ENCODE measurements at regions not wholly inside any gene's neighbourhood (a gene's known extent, or its start where the extent isn't known, plus 50 kb on each side); places are given as distances from the start of the nearest gene placed in this dataset.

GRCh38 chr13:59587971-59588716 is 575.6 kb downstream of the DIAPH3 start:
- BruUV-seq (replicated peaks), result no TSS peak
- Mint-ChIP-seq H3K27ac (ENCODE audit: unreplicated experiment) (no peak overlapping the region), H3K9me3 (ENCODE audit: low read depth, unreplicated experiment) (peaks cover 3% of the 10 kb centered on the region), H3K27me3 (ENCODE audit: unreplicated experiment) (no peaks in the 10 kb centered on the region), H3K36me3 (ENCODE audit: insufficient read depth, unreplicated experiment) (no peaks in the 10 kb centered on the region), H3K4me3 (ENCODE audit: low read depth, unreplicated experiment) (no peak overlapping the region), H3K4me1 (ENCODE audit: low read depth, unreplicated experiment) (no peaks in the 10 kb centered on the region)
- CTCF ChIA-PET, result no interaction called here
- no peak for TF ChIP-seq CTCF (IDR thresholded peaks at IDR 0.05; ENCODE audit: unreplicated experiment)
- intact Hi-C loops (cut with micrococcal nuclease; ENCODE audit: unreplicated experiment), result no loop called here
- no peak for DNase-seq

- intact Hi-C loops (cut with micrococcal nuclease; ENCODE audit: unreplicated experiment), result no loop called here
- no peak overlapping the region for H3K4me3 Mint-ChIP-seq (ENCODE audit: low read depth, unreplicated experiment)
- H3K9me3 Mint-ChIP-seq (ENCODE audit: low read depth, unreplicated experiment), result peaks cover 3% of the 10 kb centered on the region
- TF ChIP-seq CTCF (IDR thresholded peaks at IDR 0.05; ENCODE audit: unreplicated experiment), result no peak
- no peaks in the 10 kb centered on the region for H3K36me3 Mint-ChIP-seq (ENCODE audit: insufficient read depth, unreplicated experiment)
- DNase-seq, result no peak
- no TSS peak for BruUV-seq (replicated peaks)
- CTCF ChIA-PET, result no interaction called here
- no peaks in the 10 kb centered on the region for H3K27me3 Mint-ChIP-seq (ENCODE audit: unreplicated experiment)
- no peaks in the 10 kb centered on the region for H3K4me1 Mint-ChIP-seq (ENCODE audit: low read depth, unreplicated experiment)
- H3K27ac Mint-ChIP-seq (ENCODE audit: unreplicated experiment), result no peak overlapping the region
These were observed 575.0 kb downstream of the DIAPH3 start for GRCh38 chr13:59588717-59589067.

- no peaks in the 10 kb centered on the region for H3K36me3 Mint-ChIP-seq (ENCODE audit: insufficient read depth, unreplicated experiment)
- peaks cover 3% of the 10 kb centered on the region for H3K9me3 Mint-ChIP-seq (ENCODE audit: low read depth, unreplicated experiment)
- DNase-seq, result no peak
- no peak overlapping the region for H3K4me3 Mint-ChIP-seq (ENCODE audit: low read depth, unreplicated experiment)
- H3K4me1 Mint-ChIP-seq (ENCODE audit: low read depth, unreplicated experiment), result no peaks in the 10 kb centered on the region
- TF ChIP-seq CTCF (IDR thresholded peaks at IDR 0.05; ENCODE audit: unreplicated experiment), result no peak
- no peaks in the 10 kb centered on the region for H3K27me3 Mint-ChIP-seq (ENCODE audit: unreplicated experiment)
- BruUV-seq (replicated peaks), result no TSS peak
- CTCF ChIA-PET, result interaction anchor here (0.6 kb wide), 1 partner anchor 71 kb away, joined by 3 read pairs; no protein-coding TSS in a partner anchor
- intact Hi-C loops (cut with micrococcal nuclease; ENCODE audit: unreplicated experiment), result no loop called here
- H3K27ac Mint-ChIP-seq (ENCODE audit: unreplicated experiment), result no peak overlapping the region
These were observed 561.7 kb downstream of the DIAPH3 start for GRCh38 chr13:59601993-59602392.

GRCh38 chr13:59603646-59604045 is 560.1 kb downstream of the DIAPH3 start:
- no peak for DNase-seq
- H3K27ac Mint-ChIP-seq (ENCODE audit: unreplicated experiment), result no peak overlapping the region
- no peaks in the 10 kb centered on the region for H3K36me3 Mint-ChIP-seq (ENCODE audit: insufficient read depth, unreplicated experiment)
- no peaks in the 10 kb centered on the region for H3K4me1 Mint-ChIP-seq (ENCODE audit: low read depth, unreplicated experiment)
- H3K27me3 Mint-ChIP-seq (ENCODE audit: unreplicated experiment), result no peaks in the 10 kb centered on the region
- BruUV-seq (replicated peaks), result no TSS peak
- intact Hi-C loops (cut with micrococcal nuclease; ENCODE audit: unreplicated experiment), result no loop called here
- peaks cover 3% of the 10 kb centered on the region for H3K9me3 Mint-ChIP-seq (ENCODE audit: low read depth, unreplicated experiment)
- TF ChIP-seq CTCF (IDR thresholded peaks at IDR 0.05; ENCODE audit: unreplicated experiment), result no peak
- CTCF ChIA-PET, result no interaction called here
- H3K4me3 Mint-ChIP-seq (ENCODE audit: low read depth, unreplicated experiment), result no peak overlapping the region
